ENCODE measurements at regions not wholly inside any gene's neighbourhood (a gene's known extent, or its start where the extent isn't known, plus 50 kb on each side); places are given as distances from the start of the nearest gene placed in this dataset.

- no peak for TF ChIP-seq POLR2A (IDR thresholded peaks at IDR 0.05; ENCODE audit: low read depth, low read length)
- no peak for TF ChIP-seq CTCF (IDR thresholded peaks at IDR 0.05; ENCODE audit: extremely low read depth in 1 of 2, insufficient read depth in 1 of 2, low read depth in 1 of 2, low read length in 2 of 2)
Measured at GRCh38 chr11:128254941-128255340, 332.4 kb downstream of the ETS1 start.

Data from endothelial cell of umbilical vein (primary cell).